Ishikawa (cell line): ENCODE measurements at regions not wholly inside any gene's neighbourhood (a gene's known extent, or its start where the extent isn't known, plus 50 kb on each side); places are given as distances from the start of the nearest gene placed in this dataset.

Experiments
- CEBPB ChIP-seq: IDR thresholded peaks from 2 replicates; pipeline ENCODE4 v1.6.1; 2012
- CREB1 ChIP-seq: IDR thresholded peaks from 2 replicates; pipeline ENCODE4 v1.6.1; 2012; ENCODE audit warnings: low read depth
- EGR1 ChIP-seq: IDR thresholded peaks from 2 replicates; pipeline ENCODE4 v1.6.1; 2012
- EP300 ChIP-seq: IDR thresholded peaks from 2 replicates; pipeline ENCODE4 v1.6.1; 2012; ENCODE audit warnings: borderline replicate concordance
- FOXM1 ChIP-seq: IDR thresholded peaks from 2 replicates; pipeline ENCODE4 v1.6.1; 2012; ENCODE audit warnings: low read depth, borderline replicate concordance
- MAX ChIP-seq: IDR thresholded peaks from 2 replicates; pipeline ENCODE4 v1.6.1; 2012
- NFIC ChIP-seq: IDR thresholded peaks from 2 replicates; pipeline ENCODE4 v1.6.1; 2012
- RAD21 ChIP-seq: IDR thresholded peaks from 2 replicates; pipeline ENCODE4 v1.6.1; 2012; ENCODE audit warnings: low read depth
- REST ChIP-seq: IDR thresholded peaks from 2 replicates; pipeline ENCODE4 v1.6.1; 2012; ENCODE audit warnings: low read depth, mild to moderate bottlenecking
- TAF1 ChIP-seq: IDR thresholded peaks from 2 replicates; pipeline ENCODE4 v1.6.1; 2012; ENCODE audit warnings: low read depth, mild to moderate bottlenecking
- TCF12 ChIP-seq: IDR thresholded peaks from 2 replicates; pipeline ENCODE4 v1.6.1; 2012; ENCODE audit warnings: low read depth
- TEAD4 ChIP-seq: IDR thresholded peaks from 2 replicates; pipeline ENCODE4 v1.6.1; 2012
- USF1 ChIP-seq: IDR thresholded peaks from 2 replicates; pipeline ENCODE4 v1.6.1; 2012
- YY1 ChIP-seq: IDR thresholded peaks from 2 replicates; pipeline ENCODE4 v1.6.1; 2012; ENCODE audit warnings: low read depth
- ZBTB7A ChIP-seq: IDR thresholded peaks from 2 replicates; pipeline ENCODE4 v1.6.1; 2012; ENCODE audit warnings: low read depth

GRCh38 chr20:60518022-60518421, 559.8 kb downstream of the CDH26 start:
- no peak for TF ChIP-seq RAD21
- no peak for TF ChIP-seq CEBPB
- no peak for TF ChIP-seq TCF12
- TF ChIP-seq YY1: no peak
- TF ChIP-seq USF1: no peak
- TF ChIP-seq CREB1: no peak
- no peak for TF ChIP-seq EP300
- no peak for TF ChIP-seq FOXM1
- no peak for TF ChIP-seq EGR1
- TF ChIP-seq TEAD4: no peak
- no peak for TF ChIP-seq MAX
- TF ChIP-seq ZBTB7A: no peak
- no peak for TF ChIP-seq TAF1
- no peak for TF ChIP-seq NFIC

- TF ChIP-seq TEAD4 (no peak), NFIC (no peak), TAF1 (no peak), EGR1 (no peak), CREB1 (no peak), REST (no peak), CEBPB (no peak), YY1 (no peak), USF1 (no peak), FOXM1 (no peak), ZBTB7A (no peak), MAX (no peak), TCF12 (no peak), RAD21 (no peak), EP300 (no peak)
Measured at GRCh38 chr20:60525397-60525796, 567.2 kb downstream of the CDH26 start.

GRCh38 chr20:60527656-60528055, 569.4 kb downstream of the CDH26 start:
- no peak for TF ChIP-seq CREB1
- no peak for TF ChIP-seq EGR1
- no peak for TF ChIP-seq FOXM1
- TF ChIP-seq MAX: no peak
- no peak for TF ChIP-seq ZBTB7A
- TF ChIP-seq NFIC: no peak
- no peak for TF ChIP-seq TAF1
- TF ChIP-seq RAD21: no peak
- no peak for TF ChIP-seq REST
- TF ChIP-seq TEAD4: no peak
- TF ChIP-seq CEBPB: no peak
- no peak for TF ChIP-seq TCF12
- TF ChIP-seq YY1: no peak
- TF ChIP-seq EP300: no peak
- no peak for TF ChIP-seq USF1

- TF ChIP-seq MAX (no peak), TAF1 (no peak), NFIC (no peak), TEAD4 (no peak), REST (no peak), FOXM1 (no peak), RAD21 (no peak), YY1 (no peak), CREB1 (no peak), EGR1 (no peak), ZBTB7A (no peak), TCF12 (no peak), USF1 (no peak)
Measured at GRCh38 chr20:60528141-60528540, 569.9 kb downstream of the CDH26 start.
